K562 (cell line): ENCODE measurements at regions not wholly inside any gene's neighbourhood (a gene's known extent, or its start where the extent isn't known, plus 50 kb on each side); places are given as distances from the start of the nearest gene placed in this dataset.

Experiments used
- ESRRB ChIP-seq: fragments of 250-450 bp; sonication (Bioruptor Pico); IDR thresholded peaks from 2 replicates; pipeline ENCODE4 v1.5.0; 2020; ENCODE audit warnings: mild to moderate bottlenecking, moderate library complexity, borderline replicate concordance
- MED1 ChIP-seq: sonication (generic); formaldehyde crosslinking; IDR thresholded peaks from 2 replicates; pipeline ENCODE4 v1.8.1; 2023; ENCODE audit warnings: missing genetic modification reagents, borderline replicate concordance
- SETDB1 ChIP-seq: IDR thresholded peaks from one replicate; pipeline ENCODE4 v1.6.1; 2012; ENCODE audit warnings: low read length, control low read depth, inconsistent platforms
- ZNF518B ChIP-seq: fragments of 250-450 bp; sonication (Bioruptor Pico); IDR thresholded peaks from 2 replicates; pipeline ENCODE4 v1.5.0; 2021; ENCODE audit warnings: mild to moderate bottlenecking, moderate library complexity
- ZZZ3 ChIP-seq: fragments of 450-650 bp; IDR thresholded peaks from 2 replicates; pipeline ENCODE4 v1.6.1; 2016; ENCODE audit warnings: antibody characterized with exemption, mild to moderate bottlenecking, moderate library complexity
- TF ChIP-seq, protein P1 (sequence below): fragments of 250-450 bp; sonication (Bioruptor Pico); IDR thresholded peaks from 2 replicates; pipeline ENCODE4 v1.5.1; 2021; ENCODE audit warnings: mild to moderate bottlenecking
- TF ChIP-seq, protein P2 (sequence below): fragments of 250-450 bp; sonication (Bioruptor Pico); IDR thresholded peaks from 2 replicates; pipeline ENCODE4 v1.4.0; 2020; ENCODE audit warnings: mild to moderate bottlenecking
- TF ChIP-seq, protein P3 (sequence below): fragments of 450-650 bp; formaldehyde crosslinking; conservative IDR thresholded peaks from 2 replicates; pipeline ENCODE4 v1.4.0; 2022; ENCODE audit warnings: mild to moderate bottlenecking, missing genetic modification characterization
- TF ChIP-seq, protein P4 (sequence below): fragments of 450-650 bp; IDR thresholded peaks from 2 replicates; pipeline ENCODE4 v1.6.1; 2018; ENCODE audit warnings: mild to moderate bottlenecking, low read depth; ENCODE audit not compliant: partially characterized antibody

DNA sequence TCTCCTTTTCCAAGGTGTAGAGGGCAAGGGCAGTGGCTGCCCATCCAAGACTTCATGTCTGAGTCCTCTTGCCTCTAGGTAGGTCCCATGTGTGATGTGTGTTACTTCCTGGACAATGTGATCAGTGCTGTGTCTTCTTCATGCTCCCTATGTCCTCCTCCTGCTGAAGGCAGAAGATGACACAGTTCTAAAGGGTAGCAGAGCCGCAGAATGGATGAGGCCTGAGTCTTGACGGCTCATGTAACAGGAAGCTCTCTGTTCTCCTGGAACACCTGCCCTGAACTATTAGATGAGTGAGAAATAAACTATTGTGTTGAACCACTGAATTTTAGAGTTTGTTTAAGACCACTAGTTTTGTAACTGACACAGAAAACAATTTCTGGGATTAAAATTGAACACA is 165.9 kb downstream of the NDFIP2 start (continued):
- TF ChIP-seq, protein P1, sequence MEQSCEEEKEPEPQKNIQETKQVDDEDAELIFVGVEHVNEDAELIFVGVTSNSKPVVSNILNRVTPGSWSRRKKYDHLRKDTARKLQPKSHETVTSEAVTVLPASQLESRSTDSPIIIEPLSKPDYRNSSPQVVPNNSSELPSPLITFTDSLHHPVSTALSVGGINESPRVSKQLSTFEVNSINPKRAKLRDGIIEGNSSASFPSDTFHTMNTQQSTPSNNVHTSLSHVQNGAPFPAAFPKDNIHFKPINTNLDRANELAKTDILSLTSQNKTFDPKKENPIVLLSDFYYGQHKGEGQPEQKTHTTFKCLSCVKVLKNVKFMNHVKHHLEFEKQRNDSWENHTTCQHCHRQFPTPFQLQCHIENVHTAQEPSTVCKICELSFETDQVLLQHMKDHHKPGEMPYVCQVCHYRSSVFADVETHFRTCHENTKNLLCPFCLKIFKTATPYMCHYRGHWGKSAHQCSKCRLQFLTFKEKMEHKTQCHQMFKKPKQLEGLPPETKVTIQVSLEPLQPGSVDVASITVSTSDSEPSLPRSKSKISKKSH, result no peak
- TF ChIP-seq ESRRB (no peak), ZZZ3 (no peak), MED1 (CRISPR knock-in tag) (no peak), SETDB1 (no peak), ZNF518B (no peak)
- TF ChIP-seq, protein P2, sequence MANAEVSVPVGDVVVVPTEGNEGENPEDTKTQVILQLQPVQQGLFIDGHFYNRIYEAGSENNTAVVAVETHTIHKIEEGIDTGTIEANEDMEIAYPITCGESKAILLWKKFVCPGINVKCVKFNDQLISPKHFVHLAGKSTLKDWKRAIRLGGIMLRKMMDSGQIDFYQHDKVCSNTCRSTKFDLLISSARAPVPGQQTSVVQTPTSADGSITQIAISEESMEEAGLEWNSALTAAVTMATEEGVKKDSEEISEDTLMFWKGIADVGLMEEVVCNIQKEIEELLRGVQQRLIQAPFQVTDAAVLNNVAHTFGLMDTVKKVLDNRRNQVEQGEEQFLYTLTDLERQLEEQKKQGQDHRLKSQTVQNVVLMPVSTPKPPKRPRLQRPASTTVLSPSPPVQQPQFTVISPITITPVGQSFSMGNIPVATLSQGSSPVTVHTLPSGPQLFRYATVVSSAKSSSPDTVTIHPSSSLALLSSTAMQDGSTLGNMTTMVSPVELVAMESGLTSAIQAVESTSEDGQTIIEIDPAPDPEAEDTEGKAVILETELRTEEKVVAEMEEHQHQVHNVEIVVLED, result no peak
- TF ChIP-seq, protein P3, sequence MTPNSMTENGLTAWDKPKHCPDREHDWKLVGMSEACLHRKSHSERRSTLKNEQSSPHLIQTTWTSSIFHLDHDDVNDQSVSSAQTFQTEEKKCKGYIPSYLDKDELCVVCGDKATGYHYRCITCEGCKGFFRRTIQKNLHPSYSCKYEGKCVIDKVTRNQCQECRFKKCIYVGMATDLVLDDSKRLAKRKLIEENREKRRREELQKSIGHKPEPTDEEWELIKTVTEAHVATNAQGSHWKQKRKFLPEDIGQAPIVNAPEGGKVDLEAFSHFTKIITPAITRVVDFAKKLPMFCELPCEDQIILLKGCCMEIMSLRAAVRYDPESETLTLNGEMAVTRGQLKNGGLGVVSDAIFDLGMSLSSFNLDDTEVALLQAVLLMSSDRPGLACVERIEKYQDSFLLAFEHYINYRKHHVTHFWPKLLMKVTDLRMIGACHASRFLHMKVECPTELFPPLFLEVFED, result no peak
- TF ChIP-seq, protein P4, sequence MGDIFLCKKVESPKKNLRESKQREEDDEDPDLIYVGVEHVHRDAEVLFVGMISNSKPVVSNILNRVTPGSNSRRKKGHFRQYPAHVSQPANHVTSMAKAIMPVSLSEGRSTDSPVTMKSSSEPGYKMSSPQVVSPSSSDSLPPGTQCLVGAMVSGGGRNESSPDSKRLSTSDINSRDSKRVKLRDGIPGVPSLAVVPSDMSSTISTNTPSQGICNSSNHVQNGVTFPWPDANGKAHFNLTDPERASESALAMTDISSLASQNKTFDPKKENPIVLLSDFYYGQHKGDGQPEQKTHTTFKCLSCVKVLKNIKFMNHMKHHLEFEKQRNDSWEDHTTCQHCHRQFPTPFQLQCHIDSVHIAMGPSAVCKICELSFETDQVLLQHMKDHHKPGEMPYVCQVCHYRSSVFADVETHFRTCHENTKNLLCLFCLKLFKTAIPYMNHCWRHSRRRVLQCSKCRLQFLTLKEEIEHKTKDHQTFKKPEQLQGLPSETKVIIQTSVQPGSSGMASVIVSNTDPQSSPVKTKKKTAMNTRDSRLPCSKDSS, result no peak
- TF ChIP-seq, all 486 proteins: peak for 0
